GM19240 (cell line): ENCODE measurements at regions not wholly inside any gene's neighbourhood (a gene's known extent, or its start where the extent isn't known, plus 50 kb on each side); places are given as distances from the start of the nearest gene placed in this dataset.

ENCODE experiments used
- DNase-seq: peaks from one replicate; pipeline ENCODE4 v3.0.0; 2011; ENCODE audit warnings: low spot score; ENCODE audit not compliant: insufficient read length

GRCh38 chr22:48698618-48699017 lies 1129.1 kb downstream of the BRD1 start:
- no peak for DNase-seq

- no peak for DNase-seq
Observed at GRCh38 chr22:48697694-48698276, 1129.9 kb downstream of the BRD1 start.

- no peak for DNase-seq
Observed at GRCh38 chr22:48697223-48697622, 1130.5 kb downstream of the BRD1 start.

GRCh38 chr22:48696371-48696770 lies 1131.3 kb downstream of the BRD1 start:
- DNase-seq: no peak

- no peak for DNase-seq
Observed at GRCh38 chr22:48695731-48696305, 1131.9 kb downstream of the BRD1 start.

- no peak for DNase-seq
Observed at GRCh38 chr22:48695251-48695650, 1132.4 kb downstream of the BRD1 start.

GRCh38 chr22:48694296-48694883 lies 1133.3 kb downstream of the BRD1 start:
- no peak for DNase-seq

GRCh38 chr22:48693377-48694135 lies 1134.1 kb downstream of the BRD1 start:
- DNase-seq: no peak

GRCh38 chr22:48692734-48693376 lies 1134.8 kb downstream of the BRD1 start:
- no peak for DNase-seq

GRCh38 chr22:48691431-48691851 lies 1136.2 kb downstream of the BRD1 start:
- no peak for DNase-seq

- no peak for DNase-seq
Observed at GRCh38 chr22:48690583-48691317, 1136.9 kb downstream of the BRD1 start.

GRCh38 chr22:48689206-48689605 lies 1138.5 kb downstream of the BRD1 start:
- no peak for DNase-seq

GRCh38 chr22:48688366-48688765 lies 1139.3 kb downstream of the BRD1 start:
- DNase-seq: no peak

- no peak for DNase-seq
Observed at GRCh38 chr22:48687606-48688005, 1140.1 kb downstream of the BRD1 start.

- no peak for DNase-seq
Observed at GRCh38 chr22:48686694-48687302, 1140.9 kb downstream of the BRD1 start.

- DNase-seq: no peak
Observed at GRCh38 chr22:48685767-48686166, 1141.9 kb downstream of the BRD1 start.

GRCh38 chr22:48683640-48684039 lies 1144.0 kb downstream of the BRD1 start:
- no peak for DNase-seq

- no peak for DNase-seq
Observed at GRCh38 chr22:48682504-48682903, 1145.2 kb downstream of the BRD1 start.

GRCh38 chr22:48680601-48681000 lies 1147.1 kb downstream of the BRD1 start:
- DNase-seq: no peak

GRCh38 chr22:48679656-48680555 lies 1147.8 kb downstream of the BRD1 start:
- no peak for DNase-seq
